ENCODE measurements at regions not wholly inside any gene's neighbourhood (a gene's known extent, or its start where the extent isn't known, plus 50 kb on each side); places are given as distances from the start of the nearest gene placed in this dataset.

DNA sequence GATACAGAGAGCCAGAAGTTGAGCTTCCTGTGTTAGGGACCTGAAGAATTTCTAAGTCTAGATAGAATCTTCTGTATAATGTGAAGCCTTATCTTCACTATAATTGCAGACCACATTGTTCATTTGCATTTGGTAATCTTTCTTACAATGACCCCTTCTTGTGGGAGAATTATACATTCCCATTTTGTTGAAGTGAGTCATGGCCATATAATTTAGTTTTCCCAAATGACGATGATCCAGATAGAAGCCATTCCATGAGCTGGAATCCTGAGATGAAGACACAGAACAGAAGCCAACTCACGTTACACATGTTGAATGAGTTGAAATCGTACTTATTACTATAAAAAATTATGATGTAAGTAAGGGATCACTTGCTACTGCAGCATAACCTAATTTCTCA is 187.8 kb downstream of the TUSC7 start:
- TF ChIP-seq, protein P1, sequence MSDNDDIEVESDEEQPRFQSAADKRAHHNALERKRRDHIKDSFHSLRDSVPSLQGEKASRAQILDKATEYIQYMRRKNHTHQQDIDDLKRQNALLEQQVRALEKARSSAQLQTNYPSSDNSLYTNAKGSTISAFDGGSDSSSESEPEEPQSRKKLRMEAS (IDR thresholded peaks at IDR 0.05; ENCODE audit: low read depth, low read length) = no peak
- TF ChIP-seq, protein P2, sequence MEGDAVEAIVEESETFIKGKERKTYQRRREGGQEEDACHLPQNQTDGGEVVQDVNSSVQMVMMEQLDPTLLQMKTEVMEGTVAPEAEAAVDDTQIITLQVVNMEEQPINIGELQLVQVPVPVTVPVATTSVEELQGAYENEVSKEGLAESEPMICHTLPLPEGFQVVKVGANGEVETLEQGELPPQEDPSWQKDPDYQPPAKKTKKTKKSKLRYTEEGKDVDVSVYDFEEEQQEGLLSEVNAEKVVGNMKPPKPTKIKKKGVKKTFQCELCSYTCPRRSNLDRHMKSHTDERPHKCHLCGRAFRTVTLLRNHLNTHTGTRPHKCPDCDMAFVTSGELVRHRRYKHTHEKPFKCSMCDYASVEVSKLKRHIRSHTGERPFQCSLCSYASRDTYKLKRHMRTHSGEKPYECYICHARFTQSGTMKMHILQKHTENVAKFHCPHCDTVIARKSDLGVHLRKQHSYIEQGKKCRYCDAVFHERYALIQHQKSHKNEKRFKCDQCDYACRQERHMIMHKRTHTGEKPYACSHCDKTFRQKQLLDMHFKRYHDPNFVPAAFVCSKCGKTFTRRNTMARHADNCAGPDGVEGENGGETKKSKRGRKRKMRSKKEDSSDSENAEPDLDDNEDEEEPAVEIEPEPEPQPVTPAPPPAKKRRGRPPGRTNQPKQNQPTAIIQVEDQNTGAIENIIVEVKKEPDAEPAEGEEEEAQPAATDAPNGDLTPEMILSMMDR (IDR thresholded peaks at IDR 0.05; ENCODE audit: low read depth, low read length) = no peak
- TF ChIP-seq MYC (IDR thresholded peaks at IDR 0.05; ENCODE audit: low read depth, low read length) (no peak), POLR2A (IDR thresholded peaks at IDR 0.05; ENCODE audit: extremely low read depth, insufficient read length) (no peak)
- no peak for DNase-seq (ENCODE audit: low read depth)
- H3K4me3 ChIP-seq (ENCODE audit: low read depth, low read length) = no peak overlapping the region

DNA sequence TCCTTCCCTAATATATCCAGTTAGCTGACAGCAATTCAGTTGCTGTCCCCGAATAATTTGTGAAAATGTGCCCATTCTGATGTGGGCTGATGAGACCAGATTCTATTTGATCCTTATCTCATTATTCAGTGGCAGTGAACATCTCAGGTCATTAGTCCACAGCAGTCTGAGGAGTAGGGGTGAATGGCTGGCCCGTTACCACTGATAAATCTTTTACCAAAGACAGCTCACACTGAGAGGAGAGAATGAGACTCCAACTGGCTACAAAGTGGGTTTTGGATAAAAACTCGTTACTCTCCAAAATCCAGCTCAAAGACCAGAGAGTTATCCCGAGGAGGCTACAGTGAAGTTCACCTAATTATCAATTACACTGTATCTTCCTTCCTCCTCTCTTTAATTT is 189.7 kb downstream of the TUSC7 start:
- DNase-seq (ENCODE audit: low read depth) = no peak
- TF ChIP-seq POLR2A (IDR thresholded peaks at IDR 0.05; ENCODE audit: extremely low read depth, insufficient read length) (no peak), MYC (IDR thresholded peaks at IDR 0.05; ENCODE audit: low read depth, low read length) (no peak)
- TF ChIP-seq, protein P2 (IDR thresholded peaks at IDR 0.05; ENCODE audit: low read depth, low read length) = no peak
- TF ChIP-seq, protein P1 (IDR thresholded peaks at IDR 0.05; ENCODE audit: low read depth, low read length) = no peak
- no peak overlapping the region for H3K4me3 ChIP-seq (ENCODE audit: low read depth, low read length)

DNA sequence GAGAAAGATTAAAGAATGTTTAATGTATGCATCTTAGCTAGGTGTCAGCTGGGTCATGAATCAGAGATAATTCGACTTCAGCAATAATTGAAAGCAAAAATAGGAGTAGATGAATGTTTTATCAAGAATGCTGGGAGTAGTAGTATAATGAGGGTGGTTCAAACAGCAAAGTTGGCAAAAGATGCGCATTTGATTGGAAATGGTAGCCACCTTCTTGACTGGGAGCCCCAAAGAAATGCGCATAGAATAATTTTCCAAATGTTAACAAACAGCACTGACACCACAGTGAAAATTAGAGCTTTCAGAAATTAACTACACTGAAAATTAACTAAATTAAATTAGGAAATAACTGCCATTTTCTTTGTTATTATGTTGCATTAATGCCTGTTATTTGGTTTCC is 195.8 kb downstream of the TUSC7 start:
- DNase-seq (ENCODE audit: low read depth) = no peak
- H3K4me3 ChIP-seq (ENCODE audit: low read depth, low read length) = no peak overlapping the region
- TF ChIP-seq POLR2A (IDR thresholded peaks at IDR 0.05; ENCODE audit: extremely low read depth, insufficient read length) (no peak), MYC (IDR thresholded peaks at IDR 0.05; ENCODE audit: low read depth, low read length) (no peak)
- TF ChIP-seq, protein P1 (IDR thresholded peaks at IDR 0.05; ENCODE audit: low read depth, low read length) = no peak
- TF ChIP-seq, protein P2 (IDR thresholded peaks at IDR 0.05; ENCODE audit: low read depth, low read length) = no peak

DNA sequence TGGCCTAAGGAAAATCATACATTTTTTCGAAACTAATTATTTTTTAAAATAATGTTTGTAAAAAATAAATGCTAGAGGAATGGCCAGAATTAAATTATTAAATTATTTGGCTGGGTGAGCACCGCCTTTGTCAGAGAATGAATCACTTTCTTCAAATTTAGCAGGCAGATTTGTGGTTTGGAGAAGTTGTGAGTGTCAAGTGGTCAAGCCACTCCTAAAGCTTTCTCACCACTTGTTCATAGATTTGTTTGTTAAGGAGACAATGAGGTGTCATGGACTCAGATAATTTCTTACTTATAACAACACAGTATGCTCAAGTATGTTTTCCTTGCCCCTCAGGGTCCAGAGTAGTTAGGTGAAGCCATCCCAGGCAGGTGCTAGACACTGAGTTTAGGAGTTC is 196.2 kb downstream of the TUSC7 start:
- no peak for TF ChIP-seq MYC (IDR thresholded peaks at IDR 0.05; ENCODE audit: low read depth, low read length)
- TF ChIP-seq, protein P1 (IDR thresholded peaks at IDR 0.05; ENCODE audit: low read depth, low read length) = no peak
- TF ChIP-seq, protein P2 (IDR thresholded peaks at IDR 0.05; ENCODE audit: low read depth, low read length) = no peak
- TF ChIP-seq POLR2A (IDR thresholded peaks at IDR 0.05; ENCODE audit: extremely low read depth, insufficient read length) = no peak
- DNase-seq (ENCODE audit: low read depth) = no peak

DNA sequence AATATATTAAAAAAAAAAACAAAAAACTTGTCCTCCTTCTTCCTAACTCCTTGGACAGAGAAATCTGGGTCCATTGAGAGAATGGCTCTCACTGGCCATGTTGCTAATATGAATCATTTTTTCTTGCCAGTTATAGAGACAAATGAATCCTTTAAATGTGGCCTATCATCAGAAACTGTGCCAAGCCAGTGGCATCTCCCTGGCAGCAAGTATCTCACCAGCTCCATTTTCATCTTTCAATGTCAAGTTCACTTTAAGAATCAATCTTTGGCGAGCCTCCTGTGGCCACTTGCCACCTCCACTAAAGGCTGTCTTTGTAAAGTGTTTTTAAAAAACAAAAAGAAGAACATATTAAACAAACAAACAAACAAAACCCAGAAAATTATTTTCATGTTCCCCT is 202.5 kb downstream of the TUSC7 start:
- no peak for TF ChIP-seq POLR2A (IDR thresholded peaks at IDR 0.05; ENCODE audit: extremely low read depth, insufficient read length)
- no peak for TF ChIP-seq MYC (IDR thresholded peaks at IDR 0.05; ENCODE audit: low read depth, low read length)
- no peak overlapping the region for H3K4me3 ChIP-seq (ENCODE audit: low read depth, low read length)
- no peak for DNase-seq (ENCODE audit: low read depth)

More for the DNA sequence above, 196.2 kb downstream of the TUSC7 start:
- H3K4me3 ChIP-seq (ENCODE audit: low read depth, low read length) = no peak overlapping the region

DNA sequence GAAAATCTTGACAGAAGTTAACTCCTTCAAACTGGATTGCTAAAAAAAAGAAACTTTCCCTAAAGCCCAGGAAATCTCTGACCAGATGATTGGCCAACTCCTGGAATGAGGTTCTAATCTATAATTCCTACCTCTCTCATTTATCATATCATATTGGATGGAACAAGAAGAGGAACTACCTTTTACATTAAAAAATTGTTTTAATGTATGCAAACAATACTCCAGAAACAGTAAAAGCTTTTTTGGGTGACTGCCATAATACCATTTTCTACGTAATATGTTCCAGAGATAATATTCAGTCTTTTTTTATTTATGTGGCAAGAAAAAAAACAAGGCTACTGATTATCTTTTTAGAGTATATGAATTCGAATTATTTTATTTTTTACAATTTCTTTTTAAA is 204.4 kb downstream of the TUSC7 start:
- no peak for TF ChIP-seq MYC (IDR thresholded peaks at IDR 0.05; ENCODE audit: low read depth, low read length)
- no peak overlapping the region for H3K4me3 ChIP-seq (ENCODE audit: low read depth, low read length)
- no peak for DNase-seq (ENCODE audit: low read depth)

DNA sequence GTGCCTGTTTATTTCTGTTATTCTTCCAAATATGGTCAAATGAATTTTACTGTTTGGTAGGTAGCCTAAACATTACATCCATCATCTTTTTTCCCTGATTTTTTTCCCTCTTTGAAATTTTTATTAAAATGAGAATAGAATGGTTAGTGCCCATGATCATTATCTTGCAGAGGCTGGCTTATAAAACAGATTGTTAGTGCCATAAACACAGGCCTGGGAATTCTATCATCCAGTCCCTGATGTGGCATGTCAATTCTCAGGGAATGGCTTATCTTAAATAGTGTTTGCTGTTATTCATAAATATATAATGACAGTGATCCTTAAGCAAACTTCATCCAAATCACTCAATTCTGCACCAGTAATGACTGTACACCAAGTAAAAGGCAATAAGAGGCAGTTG is 207.3 kb downstream of the TUSC7 start:
- no peak overlapping the region for H3K4me3 ChIP-seq (ENCODE audit: low read depth, low read length)
- TF ChIP-seq, protein P1 (IDR thresholded peaks at IDR 0.05; ENCODE audit: low read depth, low read length) = no peak
- TF ChIP-seq MYC (IDR thresholded peaks at IDR 0.05; ENCODE audit: low read depth, low read length) = no peak
- TF ChIP-seq POLR2A (IDR thresholded peaks at IDR 0.05; ENCODE audit: extremely low read depth, insufficient read length) = no peak
- TF ChIP-seq, protein P2 (IDR thresholded peaks at IDR 0.05; ENCODE audit: low read depth, low read length) = no peak
- DNase-seq (ENCODE audit: low read depth) = no peak
